Activated naive CD8-positive, alpha-beta T cell treated with anti-CD3 and anti-CD28 coated beads, Interleukin-2, amount 10 ng/mL, durations not matched to agents 7 days and 5 days (primary cell): ENCODE measurements at regions not wholly inside any gene's neighbourhood (a gene's known extent, or its start where the extent isn't known, plus 50 kb on each side); places are given as distances from the start of the nearest gene placed in this dataset.
"Not testable (repeated sequence)": the region's sequence is repeated elsewhere in the genome, so short reads cannot be mapped to it uniquely, and the experiment has no call there.

ENCODE experiments used
- ATAC-seq: fragments of 150-1000 bp; cut with Tn5 transposase; one replicate; pipeline ENCODE4 v1.10.0; 2021; ENCODE audit warnings: low read depth, moderate library complexity
- POLR2A ChIA-PET: fragments of 350-600 bp; sonication (Branson Sonifier 250); formaldehyde crosslinking; loops from one replicate; lab custom pipeline; 2021; ENCODE audit warnings: antibody characterized with exemption; lab: Charles Lee
- DNase-seq: peaks from one replicate; pipeline ENCODE4 v3.0.0; 2021
- H3K27ac Mint-ChIP-seq: one replicate; pipeline ENCODE4 v1.8.0; 2022; ENCODE audit warnings: mild to moderate bottlenecking, mixed read lengths
- H3K27me3 Mint-ChIP-seq: one replicate; pipeline ENCODE4 v1.8.0; 2022; ENCODE audit warnings: mild to moderate bottlenecking, moderate library complexity, mixed read lengths
- H3K36me3 Mint-ChIP-seq: one replicate; pipeline ENCODE4 v1.8.0; 2021; ENCODE audit warnings: mild to moderate bottlenecking, mixed read lengths
- H3K4me1 Mint-ChIP-seq: one replicate; pipeline ENCODE4 v1.8.0; 2021; ENCODE audit warnings: mixed read lengths
- H3K4me3 Mint-ChIP-seq: one replicate; pipeline ENCODE4 v1.8.0; 2022; ENCODE audit warnings: mild to moderate bottlenecking, moderate library complexity, mixed read lengths
- H3K9me3 Mint-ChIP-seq: one replicate; pipeline ENCODE4 v1.8.0; 2021; ENCODE audit warnings: mixed read lengths

DNA sequence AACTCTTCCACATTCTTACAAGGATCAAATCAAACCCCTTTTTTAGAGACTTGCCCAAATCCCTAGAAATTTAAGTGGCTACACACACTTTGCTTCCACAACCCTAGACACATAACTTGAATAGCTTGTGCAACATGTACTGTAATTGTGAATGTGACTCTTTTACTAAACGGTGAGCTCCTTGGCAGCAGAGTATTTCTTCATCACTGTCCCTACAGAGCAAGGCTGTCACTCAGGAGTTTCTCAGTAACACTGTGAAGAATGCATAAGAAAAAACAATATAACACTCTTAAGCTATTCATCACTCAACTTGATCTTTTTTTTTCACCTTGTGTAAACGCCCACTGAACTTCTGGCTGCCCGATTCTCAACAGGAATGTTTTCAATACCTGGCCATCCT is 53.8 kb upstream of the ADAMTS18 start:
- H3K9me3 Mint-ChIP-seq: peaks cover 3% of the 10 kb centered on the region
- DNase-seq: no peak
- no peaks in the 10 kb centered on the region for H3K27me3 Mint-ChIP-seq
- no peak overlapping the region for H3K27ac Mint-ChIP-seq
- POLR2A ChIA-PET: no interaction called here
- H3K4me1 Mint-ChIP-seq: no peaks in the 10 kb centered on the region
- no peak for ATAC-seq
- H3K36me3 Mint-ChIP-seq: no peaks in the 10 kb centered on the region
- no peak overlapping the region for H3K4me3 Mint-ChIP-seq

DNA sequence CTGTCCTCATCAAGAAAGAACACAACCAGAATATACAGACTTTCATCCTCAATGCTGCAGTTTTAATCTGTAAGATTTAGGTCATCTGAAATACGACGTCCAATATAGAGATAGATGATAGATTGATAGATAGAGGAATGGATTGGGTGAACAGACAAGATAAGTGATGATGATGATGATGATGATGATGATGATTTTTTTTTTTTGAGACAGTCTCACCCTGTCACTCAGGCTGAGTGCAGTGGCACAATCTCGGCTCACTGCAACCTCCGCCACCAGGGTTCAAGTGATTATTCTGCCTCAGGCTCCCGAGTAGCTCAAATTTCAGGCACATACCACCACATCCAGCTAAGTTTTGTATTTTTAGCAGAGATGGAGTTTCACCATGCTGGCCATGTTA is 56.3 kb upstream of the ADAMTS18 start:
- POLR2A ChIA-PET: no interaction called here
- ATAC-seq (no peak), DNase-seq (no peak)
- Mint-ChIP-seq H3K27ac (no peak overlapping the region), H3K36me3 (no peaks in the 10 kb centered on the region), H3K27me3 (no peaks in the 10 kb centered on the region), H3K4me3 (no peak overlapping the region), H3K9me3 (peaks cover 3% of the 10 kb centered on the region), H3K4me1 (no peaks in the 10 kb centered on the region)

DNA sequence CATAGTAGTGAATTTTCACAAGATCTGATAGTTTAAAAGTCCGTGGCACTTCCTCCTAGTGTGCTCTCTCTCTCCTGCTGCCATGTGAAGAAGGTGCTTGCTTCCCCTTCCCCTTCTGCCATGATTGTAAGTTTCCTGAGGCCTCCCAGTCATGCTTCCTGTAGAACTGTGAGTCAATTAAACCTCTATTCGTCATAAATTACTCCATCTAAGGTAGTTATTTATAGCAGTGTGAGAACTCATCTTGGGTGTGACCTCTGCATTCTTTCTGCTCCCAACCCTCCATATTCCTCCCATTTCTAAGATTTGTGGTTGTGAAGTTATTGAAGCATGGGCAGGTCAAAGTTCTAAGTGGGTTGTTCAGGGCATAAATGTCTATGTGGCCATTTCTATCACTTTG is 62.1 kb upstream of the ADAMTS18 start:
- Mint-ChIP-seq H3K4me3 (no peak overlapping the region), H3K27ac (no peak overlapping the region), H3K9me3 (no peaks in the 10 kb centered on the region), H3K4me1 (no peaks in the 10 kb centered on the region), H3K27me3 (no peaks in the 10 kb centered on the region), H3K36me3 (no peaks in the 10 kb centered on the region)
- POLR2A ChIA-PET: no interaction called here
- ATAC-seq: no peak
- no peak for DNase-seq

DNA sequence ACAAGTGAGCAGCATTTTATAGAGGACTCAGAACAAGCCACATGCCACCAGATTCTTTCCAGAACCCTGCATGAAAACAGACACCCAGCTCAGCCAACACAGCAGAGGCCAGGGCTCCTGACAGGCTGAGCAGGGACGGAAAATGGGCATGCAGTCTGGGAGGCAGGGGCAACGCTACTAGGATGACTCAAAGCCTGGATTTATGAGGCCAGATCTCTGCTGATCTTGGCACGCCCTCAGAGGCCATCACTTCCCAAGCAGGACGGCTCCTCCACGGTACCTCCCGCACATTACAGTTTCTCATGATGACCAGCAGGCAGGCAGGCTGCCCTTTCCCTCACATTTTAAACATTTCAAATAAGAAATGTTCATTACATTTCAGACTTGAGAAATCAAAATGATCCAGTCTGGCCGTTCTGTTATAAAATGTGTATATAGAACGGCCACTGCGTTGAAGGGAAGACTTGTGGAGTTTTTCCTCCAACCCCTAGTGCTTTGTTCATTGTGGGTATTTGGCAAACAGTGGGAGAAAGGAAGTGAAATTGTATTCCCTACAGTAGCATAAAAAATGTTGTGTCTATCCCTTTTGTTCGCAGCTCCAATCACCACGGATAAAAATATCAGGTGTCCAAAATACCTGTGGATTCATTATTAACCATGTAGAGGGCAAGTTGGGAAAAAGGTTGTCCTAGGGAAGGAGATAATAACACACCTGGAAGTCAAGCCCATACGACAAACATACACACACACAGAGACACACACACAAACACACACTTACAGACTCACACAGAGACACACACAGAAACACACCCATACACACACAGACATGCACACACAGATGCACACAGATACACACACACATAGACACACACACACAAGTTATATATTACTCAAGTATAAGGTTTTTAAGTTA is 64.8 kb upstream of the ADAMTS18 start:
- Mint-ChIP-seq H3K4me1 (no peaks in the 10 kb centered on the region), H3K27ac (no peak overlapping the region), H3K9me3 (no peaks in the 10 kb centered on the region), H3K27me3 (peaks cover 2% of the 10 kb centered on the region), H3K36me3 (no peaks in the 10 kb centered on the region), H3K4me3 (no peak overlapping the region)
- ATAC-seq (no peak), DNase-seq (no peak)
- POLR2A ChIA-PET: no interaction called here

DNA sequence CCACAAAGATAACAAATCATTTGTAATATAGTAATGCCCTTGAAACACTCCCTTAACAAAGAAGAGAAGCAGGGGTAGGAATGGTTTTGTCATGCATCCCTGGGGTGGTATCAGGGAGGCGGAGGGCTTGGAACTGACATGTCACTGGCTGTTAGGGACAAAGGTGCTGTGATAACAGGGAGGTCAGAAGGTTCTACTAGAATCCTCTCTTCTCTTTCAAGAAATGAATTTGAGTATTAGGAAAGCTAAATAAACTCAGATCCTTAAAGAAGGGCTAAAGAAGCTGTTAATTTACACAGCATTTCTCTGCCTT is 65.4 kb upstream of the ADAMTS18 start:
- Mint-ChIP-seq H3K9me3 (no peaks in the 10 kb centered on the region), H3K36me3 (no peaks in the 10 kb centered on the region), H3K27ac (no peak overlapping the region)

DNA sequence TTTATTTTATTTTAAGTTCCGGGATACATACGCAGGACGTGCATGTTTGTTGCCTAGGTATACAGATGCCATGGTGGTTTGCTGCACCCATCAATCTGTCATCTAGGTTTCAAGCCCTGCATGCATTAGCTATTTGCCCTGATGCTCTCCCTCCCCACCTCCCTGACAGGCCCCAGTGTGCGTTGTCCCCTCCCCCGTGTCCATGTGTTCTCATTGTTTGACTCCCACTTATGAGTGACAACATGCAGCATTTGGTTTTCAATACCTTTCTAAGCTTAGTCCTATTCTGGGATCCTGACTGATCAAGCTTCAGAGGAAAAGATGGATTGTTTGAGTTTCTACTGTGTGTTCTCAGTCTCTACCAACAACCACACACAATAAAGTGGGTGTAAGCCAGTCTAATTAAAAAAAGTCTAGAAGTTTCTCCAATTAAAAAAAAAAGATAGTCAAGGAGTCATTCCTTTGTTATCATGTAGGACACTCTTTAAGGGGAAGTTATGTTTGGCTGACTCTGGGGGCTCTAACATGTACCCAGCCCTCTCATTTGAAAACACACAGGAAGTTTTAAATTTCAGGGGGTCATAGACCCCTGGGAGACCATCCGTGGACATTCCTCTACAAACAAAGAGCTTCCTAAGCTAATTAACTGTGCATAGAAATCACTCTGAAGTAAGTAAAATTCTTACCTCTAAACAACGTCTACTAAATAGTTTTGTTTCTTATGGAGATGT is 66.3 kb upstream of the ADAMTS18 start:
- DNase-seq (no peak), ATAC-seq (no peak)
- H3K36me3 Mint-ChIP-seq: no peaks in the 10 kb centered on the region
- H3K27ac Mint-ChIP-seq: no peak overlapping the region
- no peaks in the 10 kb centered on the region for H3K4me1 Mint-ChIP-seq
- peaks cover 2% of the 10 kb centered on the region for H3K27me3 Mint-ChIP-seq
- POLR2A ChIA-PET: no interaction called here
- H3K9me3 Mint-ChIP-seq: no peaks in the 10 kb centered on the region
- no peak overlapping the region for H3K4me3 Mint-ChIP-seq

More for the DNA sequence above, 65.4 kb upstream of the ADAMTS18 start:
- Mint-ChIP-seq H3K27me3 (peaks cover 2% of the 10 kb centered on the region), H3K4me1 (no peaks in the 10 kb centered on the region), H3K4me3 (no peak overlapping the region)
- DNase-seq: no peak
- no peak for ATAC-seq
- POLR2A ChIA-PET: no interaction called here

DNA sequence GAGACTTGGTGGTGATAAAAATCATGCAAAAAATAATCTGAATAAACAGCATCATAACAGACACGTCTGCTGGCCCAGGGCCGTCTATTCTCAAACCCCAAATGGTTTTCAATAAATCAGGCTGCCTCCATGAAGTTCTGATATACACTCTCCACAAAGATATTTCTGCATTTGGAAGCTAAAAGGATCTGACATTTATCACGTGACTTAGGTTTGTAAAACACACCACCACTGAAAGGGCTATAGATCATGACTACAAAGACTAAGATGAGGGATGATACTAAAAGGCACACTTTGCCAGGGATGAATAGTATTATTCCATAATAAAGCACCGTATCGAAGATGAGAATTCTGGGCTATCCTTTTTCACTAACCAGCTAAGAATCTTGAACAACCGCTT is 67.6 kb upstream of the ADAMTS18 start:
- no peak overlapping the region for H3K4me3 Mint-ChIP-seq
- H3K27me3 Mint-ChIP-seq: peaks cover 2% of the 10 kb centered on the region
- POLR2A ChIA-PET: no interaction called here
- H3K36me3 Mint-ChIP-seq: no peaks in the 10 kb centered on the region
- ATAC-seq (no peak), DNase-seq (no peak)
- H3K9me3 Mint-ChIP-seq: no peaks in the 10 kb centered on the region
- no peaks in the 10 kb centered on the region for H3K4me1 Mint-ChIP-seq
- H3K27ac Mint-ChIP-seq: no peak overlapping the region

DNA sequence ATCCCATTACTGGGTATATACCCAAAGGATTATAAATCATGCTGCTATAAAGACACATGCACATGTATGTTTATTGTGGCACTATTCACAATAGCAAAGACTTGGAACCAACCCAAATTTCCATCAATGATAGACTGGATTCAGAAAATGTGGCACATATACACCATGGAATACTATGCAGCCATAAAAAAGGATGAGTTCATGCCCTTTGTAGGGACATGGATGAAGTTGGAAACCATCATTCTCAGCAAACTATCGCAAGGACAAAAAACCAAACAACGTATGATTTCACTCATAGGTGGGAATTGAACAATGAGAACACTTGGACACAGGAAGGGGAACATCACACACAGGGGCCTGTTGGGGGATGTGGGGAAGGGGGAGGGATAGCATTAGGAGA is 71.7 kb upstream of the ADAMTS18 start:
- ATAC-seq, H3K36me3 Mint-ChIP-seq, H3K27me3 Mint-ChIP-seq, DNase-seq, POLR2A ChIA-PET, H3K4me3 Mint-ChIP-seq, H3K9me3 Mint-ChIP-seq, H3K27ac Mint-ChIP-seq, H3K4me1 Mint-ChIP-seq: not testable (repeated sequence)

DNA sequence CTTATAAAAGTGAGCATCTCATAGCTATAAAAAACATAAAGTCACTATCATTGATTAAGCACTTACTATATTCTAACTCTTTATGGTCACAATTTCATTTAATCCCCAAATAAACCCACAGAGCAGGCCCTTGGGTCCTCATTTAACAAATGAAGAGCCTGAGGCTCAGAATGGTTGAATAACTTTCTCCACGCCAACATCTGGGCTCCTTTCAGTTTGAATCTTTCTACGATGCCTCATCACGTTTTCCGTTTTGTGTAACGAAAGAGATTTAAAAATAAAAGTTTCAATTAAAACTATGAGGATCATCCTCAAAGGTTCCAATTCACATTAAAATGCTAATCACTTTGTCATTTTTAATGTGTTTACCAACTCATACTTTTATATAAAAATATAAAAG is 74.2 kb upstream of the ADAMTS18 start:
- Mint-ChIP-seq H3K4me3 (no peak overlapping the region), H3K27me3 (no peaks in the 10 kb centered on the region), H3K27ac (no peak overlapping the region), H3K4me1 (no peaks in the 10 kb centered on the region), H3K9me3 (no peaks in the 10 kb centered on the region), H3K36me3 (no peaks in the 10 kb centered on the region)
- DNase-seq (no peak), ATAC-seq (no peak)
- POLR2A ChIA-PET: no interaction called here

DNA sequence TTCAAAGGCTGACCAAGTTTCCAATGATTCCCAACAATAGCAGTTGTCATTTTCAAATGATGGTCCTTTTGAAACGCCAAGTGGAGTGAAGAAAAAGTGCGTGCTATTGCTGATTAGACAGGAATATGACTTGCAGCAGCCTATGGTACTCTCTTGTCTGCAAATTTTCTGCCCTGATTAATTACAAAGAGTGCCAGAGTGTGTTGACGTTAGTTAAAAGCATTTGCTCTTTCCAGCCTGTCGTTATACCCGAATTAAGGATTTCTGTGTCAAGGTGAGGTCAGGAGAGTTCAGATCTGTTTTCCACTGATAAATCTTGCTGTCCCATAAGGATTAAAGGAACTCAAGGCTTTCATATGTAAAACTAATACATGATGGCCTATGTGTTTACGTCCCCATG is 75.0 kb upstream of the ADAMTS18 start:
- Mint-ChIP-seq H3K36me3 (no peaks in the 10 kb centered on the region), H3K27me3 (no peaks in the 10 kb centered on the region), H3K4me1 (no peaks in the 10 kb centered on the region), H3K4me3 (no peak overlapping the region), H3K27ac (no peak overlapping the region), H3K9me3 (no peaks in the 10 kb centered on the region)
- POLR2A ChIA-PET: no interaction called here
- no peak for DNase-seq
- ATAC-seq: no peak

DNA sequence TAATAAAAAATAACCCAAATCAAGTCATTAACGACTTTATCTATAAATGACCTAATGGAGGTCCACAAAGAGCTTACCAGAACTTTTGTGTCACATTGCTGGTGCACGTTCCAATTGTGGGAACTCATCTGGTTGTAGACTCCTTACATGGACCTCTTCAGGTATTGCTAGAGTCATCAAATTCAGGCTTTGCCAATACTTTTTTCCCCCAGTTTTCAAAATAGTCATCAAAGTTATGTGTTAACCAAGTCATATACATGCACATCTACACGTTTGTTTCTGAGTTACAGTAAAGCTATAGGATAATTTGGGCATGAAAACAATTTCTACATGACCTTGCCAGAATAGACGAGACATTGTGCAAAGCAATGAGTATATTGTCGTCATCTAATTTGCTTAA is 76.2 kb upstream of the ADAMTS18 start:
- no peak for DNase-seq
- POLR2A ChIA-PET: no interaction called here
- no peak for ATAC-seq
- no peaks in the 10 kb centered on the region for H3K27me3 Mint-ChIP-seq
- no peak overlapping the region for H3K27ac Mint-ChIP-seq
- H3K4me3 Mint-ChIP-seq: no peak overlapping the region
- H3K36me3 Mint-ChIP-seq: no peaks in the 10 kb centered on the region
- H3K9me3 Mint-ChIP-seq: no peaks in the 10 kb centered on the region
- no peaks in the 10 kb centered on the region for H3K4me1 Mint-ChIP-seq

DNA sequence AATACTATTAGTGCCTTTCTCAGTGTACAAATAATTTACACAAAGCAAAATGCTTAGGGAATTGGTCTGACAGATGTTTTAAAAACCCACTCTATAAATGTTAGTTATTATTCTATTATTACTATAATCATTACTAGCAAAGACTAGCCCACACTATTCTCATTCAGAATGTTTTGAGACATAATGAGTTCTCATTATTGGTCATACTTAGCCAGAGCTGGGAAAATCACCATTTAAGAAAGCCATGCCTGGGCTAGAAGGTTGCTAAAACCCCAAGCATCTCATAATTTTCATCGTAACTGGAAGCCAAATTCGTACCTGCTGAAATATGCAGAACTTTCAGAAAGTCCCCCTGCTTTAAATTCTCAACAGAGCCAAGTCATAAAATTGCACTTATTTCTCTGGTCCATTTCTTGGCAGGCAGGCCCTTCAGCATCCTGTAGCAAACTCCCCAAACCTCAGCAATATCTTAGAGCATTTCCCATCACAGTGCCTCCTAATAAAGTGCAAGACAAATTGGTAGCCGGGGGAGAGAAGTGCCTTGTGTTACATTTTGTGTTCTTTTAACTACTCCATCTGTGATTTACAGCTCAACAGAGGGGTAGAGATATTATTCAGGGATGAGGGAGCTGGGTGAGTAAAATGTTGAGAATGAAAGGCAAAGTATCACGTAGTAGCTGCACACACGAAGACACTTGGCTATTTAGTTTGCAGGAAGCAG is 79.8 kb upstream of the ADAMTS18 start:
- H3K27me3 Mint-ChIP-seq: no peaks in the 10 kb centered on the region
- H3K4me1 Mint-ChIP-seq: no peaks in the 10 kb centered on the region
- H3K27ac Mint-ChIP-seq: no peak overlapping the region
- POLR2A ChIA-PET: no interaction called here
- H3K4me3 Mint-ChIP-seq: no peak overlapping the region
- no peak for ATAC-seq
- H3K36me3 Mint-ChIP-seq: no peaks in the 10 kb centered on the region
- no peak for DNase-seq
- no peaks in the 10 kb centered on the region for H3K9me3 Mint-ChIP-seq

DNA sequence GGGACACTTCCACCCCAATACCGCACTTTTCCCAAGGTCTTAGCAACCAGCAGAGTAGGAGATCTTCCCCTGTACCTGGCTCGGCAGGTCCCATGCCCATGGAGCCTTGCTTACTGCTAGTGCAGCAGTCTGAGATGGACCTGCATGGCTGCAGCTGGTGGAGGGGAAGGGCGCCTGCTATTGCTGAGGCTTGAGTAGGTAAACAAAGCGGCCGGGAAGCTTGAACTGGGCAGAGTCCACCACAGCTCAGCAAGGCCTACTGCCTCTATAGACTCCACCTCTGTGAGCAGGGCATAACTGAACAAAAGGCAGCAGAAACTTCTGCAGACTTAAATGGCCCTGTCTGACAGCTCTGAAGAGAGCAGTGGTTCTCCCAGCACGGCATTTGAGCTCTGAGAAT is 90.4 kb upstream of the ADAMTS18 start:
- H3K4me3 Mint-ChIP-seq, H3K4me1 Mint-ChIP-seq, H3K27ac Mint-ChIP-seq, POLR2A ChIA-PET, H3K27me3 Mint-ChIP-seq, H3K9me3 Mint-ChIP-seq, ATAC-seq, DNase-seq, H3K36me3 Mint-ChIP-seq: not testable (repeated sequence)

DNA sequence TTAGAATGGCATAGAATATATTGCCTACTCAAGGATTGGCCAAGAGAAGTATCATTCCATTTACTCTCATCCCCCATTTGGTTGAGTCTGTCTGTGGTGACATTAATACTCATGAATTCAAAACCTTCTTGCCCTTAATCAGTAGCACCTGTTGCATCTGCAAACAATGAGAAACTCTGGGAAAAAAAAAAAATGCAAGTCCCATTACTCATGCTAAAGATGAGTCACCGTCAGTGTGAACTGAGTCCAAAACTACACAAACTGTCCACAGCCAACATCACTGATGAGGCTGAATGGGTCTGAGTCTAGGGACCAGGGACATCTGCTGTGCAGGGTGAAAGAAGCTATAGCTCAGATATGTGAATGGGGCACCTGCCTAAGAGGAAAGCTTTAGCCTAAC is 96.9 kb upstream of the ADAMTS18 start:
- Mint-ChIP-seq H3K4me3 (no peak overlapping the region), H3K4me1 (no peaks in the 10 kb centered on the region), H3K36me3 (no peaks in the 10 kb centered on the region), H3K27ac (no peak overlapping the region), H3K27me3 (peaks cover 2% of the 10 kb centered on the region), H3K9me3 (peaks cover 4% of the 10 kb centered on the region)
- POLR2A ChIA-PET: no interaction called here
- no peak for DNase-seq
- no peak for ATAC-seq
